ENCODE measurements at regions not wholly inside any gene's neighbourhood (a gene's known extent, or its start where the extent isn't known, plus 50 kb on each side); places are given as distances from the start of the nearest gene placed in this dataset.

DNA sequence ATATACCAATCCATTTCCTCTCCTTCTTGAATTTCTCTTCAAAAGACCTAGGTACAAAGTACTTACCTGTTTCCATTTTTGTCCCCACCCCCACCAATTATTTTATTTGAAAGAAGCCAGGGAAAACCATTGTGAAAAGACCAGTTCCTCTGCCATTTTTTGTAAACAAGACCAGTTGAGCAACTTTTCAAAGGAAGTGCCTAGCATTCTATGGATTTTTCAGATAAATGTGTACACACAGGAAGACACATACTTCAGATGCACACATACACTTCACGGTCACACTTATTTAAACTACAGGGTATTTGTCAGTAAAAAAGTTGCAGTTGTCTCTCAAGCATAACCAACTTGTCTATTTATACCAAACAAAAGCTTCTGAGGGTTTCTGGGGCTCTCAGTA lies 587.2 kb upstream of the KLHL4 start (continued):
- TF ChIP-seq, protein P1, sequence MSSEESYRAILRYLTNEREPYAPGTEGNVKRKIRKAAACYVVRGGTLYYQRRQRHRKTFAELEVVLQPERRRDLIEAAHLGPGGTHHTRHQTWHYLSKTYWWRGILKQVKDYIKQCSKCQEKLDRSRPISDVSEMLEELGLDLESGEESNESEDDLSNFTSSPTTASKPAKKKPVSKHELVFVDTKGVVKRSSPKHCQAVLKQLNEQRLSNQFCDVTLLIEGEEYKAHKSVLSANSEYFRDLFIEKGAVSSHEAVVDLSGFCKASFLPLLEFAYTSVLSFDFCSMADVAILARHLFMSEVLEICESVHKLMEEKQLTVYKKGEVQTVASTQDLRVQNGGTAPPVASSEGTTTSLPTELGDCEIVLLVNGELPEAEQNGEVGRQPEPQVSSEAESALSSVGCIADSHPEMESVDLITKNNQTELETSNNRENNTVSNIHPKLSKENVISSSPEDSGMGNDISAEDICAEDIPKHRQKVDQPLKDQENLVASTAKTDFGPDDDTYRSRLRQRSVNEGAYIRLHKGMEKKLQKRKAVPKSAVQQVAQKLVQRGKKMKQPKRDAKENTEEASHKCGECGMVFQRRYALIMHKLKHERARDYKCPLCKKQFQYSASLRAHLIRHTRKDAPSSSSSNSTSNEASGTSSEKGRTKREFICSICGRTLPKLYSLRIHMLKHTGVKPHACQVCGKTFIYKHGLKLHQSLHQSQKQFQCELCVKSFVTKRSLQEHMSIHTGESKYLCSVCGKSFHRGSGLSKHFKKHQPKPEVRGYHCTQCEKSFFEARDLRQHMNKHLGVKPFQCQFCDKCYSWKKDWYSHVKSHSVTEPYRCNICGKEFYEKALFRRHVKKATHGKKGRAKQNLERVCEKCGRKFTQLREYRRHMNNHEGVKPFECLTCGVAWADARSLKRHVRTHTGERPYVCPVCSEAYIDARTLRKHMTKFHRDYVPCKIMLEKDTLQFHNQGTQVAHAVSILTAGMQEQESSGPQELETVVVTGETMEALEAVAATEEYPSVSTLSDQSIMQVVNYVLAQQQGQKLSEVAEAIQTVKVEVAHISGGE (CRISPR knock-in tag; IDR thresholded peaks at IDR 0.05), result no peak
- no peak for TF ChIP-seq EP300 (IDR thresholded peaks at IDR 0.05; ENCODE audit: borderline replicate concordance in 1 of 2, control insufficient read depth in 1 of 2, low read depth in 2 of 2, low read length in 2 of 2)
- TF ChIP-seq, protein P2, sequence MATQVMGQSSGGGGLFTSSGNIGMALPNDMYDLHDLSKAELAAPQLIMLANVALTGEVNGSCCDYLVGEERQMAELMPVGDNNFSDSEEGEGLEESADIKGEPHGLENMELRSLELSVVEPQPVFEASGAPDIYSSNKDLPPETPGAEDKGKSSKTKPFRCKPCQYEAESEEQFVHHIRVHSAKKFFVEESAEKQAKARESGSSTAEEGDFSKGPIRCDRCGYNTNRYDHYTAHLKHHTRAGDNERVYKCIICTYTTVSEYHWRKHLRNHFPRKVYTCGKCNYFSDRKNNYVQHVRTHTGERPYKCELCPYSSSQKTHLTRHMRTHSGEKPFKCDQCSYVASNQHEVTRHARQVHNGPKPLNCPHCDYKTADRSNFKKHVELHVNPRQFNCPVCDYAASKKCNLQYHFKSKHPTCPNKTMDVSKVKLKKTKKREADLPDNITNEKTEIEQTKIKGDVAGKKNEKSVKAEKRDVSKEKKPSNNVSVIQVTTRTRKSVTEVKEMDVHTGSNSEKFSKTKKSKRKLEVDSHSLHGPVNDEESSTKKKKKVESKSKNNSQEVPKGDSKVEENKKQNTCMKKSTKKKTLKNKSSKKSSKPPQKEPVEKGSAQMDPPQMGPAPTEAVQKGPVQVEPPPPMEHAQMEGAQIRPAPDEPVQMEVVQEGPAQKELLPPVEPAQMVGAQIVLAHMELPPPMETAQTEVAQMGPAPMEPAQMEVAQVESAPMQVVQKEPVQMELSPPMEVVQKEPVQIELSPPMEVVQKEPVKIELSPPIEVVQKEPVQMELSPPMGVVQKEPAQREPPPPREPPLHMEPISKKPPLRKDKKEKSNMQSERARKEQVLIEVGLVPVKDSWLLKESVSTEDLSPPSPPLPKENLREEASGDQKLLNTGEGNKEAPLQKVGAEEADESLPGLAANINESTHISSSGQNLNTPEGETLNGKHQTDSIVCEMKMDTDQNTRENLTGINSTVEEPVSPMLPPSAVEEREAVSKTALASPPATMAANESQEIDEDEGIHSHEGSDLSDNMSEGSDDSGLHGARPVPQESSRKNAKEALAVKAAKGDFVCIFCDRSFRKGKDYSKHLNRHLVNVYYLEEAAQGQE (IDR thresholded peaks at IDR 0.05; ENCODE audit: low read depth, low read length), result no peak

DNA sequence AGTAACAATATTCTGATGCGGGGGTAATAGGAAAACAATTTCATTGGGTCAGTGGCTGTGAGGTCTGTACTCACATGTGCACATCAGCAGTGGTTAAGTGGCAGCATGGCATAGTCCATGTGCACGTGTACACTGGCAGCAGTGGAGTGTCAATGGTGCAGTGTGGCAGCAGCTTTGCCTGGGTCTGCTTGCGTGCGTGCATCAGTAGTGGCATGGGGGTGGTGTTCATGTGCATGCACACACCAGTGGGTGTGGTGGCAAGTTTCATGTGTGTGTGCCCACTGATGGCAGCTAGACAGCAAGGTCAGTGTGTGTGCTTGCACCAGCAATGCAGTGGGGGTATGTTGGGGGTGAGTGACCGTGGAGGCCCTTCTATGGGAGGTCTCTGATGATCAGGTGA lies 581.6 kb upstream of the KLHL4 start:
- no peak for DNase-seq (ENCODE audit: low read depth, low spot score)
- Histone ChIP-seq H3K4me1 (ENCODE audit: control insufficient read depth, insufficient read depth, low read length) (no peaks in the 10 kb centered on the region), H3K9me3 (replicated peaks; ENCODE audit: control insufficient read depth, insufficient read depth, low read length) (no peaks in the 10 kb centered on the region), H3K36me3 (ENCODE audit: control insufficient read depth in 2 of 2, insufficient read depth in 2 of 2, low read length in 1 of 2) (no peaks in the 10 kb centered on the region), H3K27me3 (replicated peaks in 1 of 2; ENCODE audit: control insufficient read depth in 2 of 2, insufficient read depth in 2 of 2, low read length in 1 of 2) (no peaks in the 10 kb centered on the region), H3K27ac (ENCODE audit: control insufficient read depth, insufficient read depth) (no peak overlapping the region), H3K9ac (ENCODE audit: control insufficient read depth, insufficient read depth, low read length) (no peak overlapping the region), H2AFZ (ENCODE audit: control insufficient read depth, low read depth, low read length) (no peak overlapping the region), H3K79me2 (ENCODE audit: control insufficient read depth, insufficient read depth, low read length) (no peaks in the 10 kb centered on the region), H3K4me2 (ENCODE audit: control insufficient read depth, insufficient read depth) (no peak overlapping the region), H4K20me1 (ENCODE audit: control insufficient read depth, insufficient read depth) (no peaks in the 10 kb centered on the region), H3K4me3 (no peak overlapping the region)
- RAD21 ChIA-PET (ENCODE audit: unreplicated experiment), result no interaction called here
- intact Hi-C loops (cut with micrococcal nuclease; ENCODE audit: unreplicated experiment) (no loop called here), in situ Hi-C loops (cut with MboI) (no loop called here)
- SMC1A ChIA-PET (ENCODE audit: uncharacterized antibody, unreplicated experiment), result no interaction called here
- TF ChIP-seq ATF7 (IDR thresholded peaks at IDR 0.05; ENCODE audit: low read depth) (no peak), SMAD5 (IDR thresholded peaks at IDR 0.05; ENCODE audit: low read depth) (no peak), ETV6 (conservative IDR thresholded peaks at IDR 0.05 in 1 of 2, IDR thresholded peaks at IDR 0.05 in 1 of 2; ENCODE audit: borderline replicate concordance in 1 of 2, low read depth in 1 of 2) (no peak), RB1 (IDR thresholded peaks at IDR 0.05; ENCODE audit: borderline replicate concordance) (no peak), NR2C2 (IDR thresholded peaks at IDR 0.05; ENCODE audit: borderline replicate concordance, control insufficient read depth, insufficient read length, low read depth) (no peak), KAT2A (conservative IDR thresholded peaks at IDR 0.05; ENCODE audit: control insufficient read depth, low read depth, low read length) (no peak), NRF1 (conservative IDR thresholded peaks at IDR 0.05; ENCODE audit: low read depth, low read length) (no peak), NR2F1 (conservative IDR thresholded peaks at IDR 0.05) (no peak)
- TF ChIP-seq, protein P3, sequence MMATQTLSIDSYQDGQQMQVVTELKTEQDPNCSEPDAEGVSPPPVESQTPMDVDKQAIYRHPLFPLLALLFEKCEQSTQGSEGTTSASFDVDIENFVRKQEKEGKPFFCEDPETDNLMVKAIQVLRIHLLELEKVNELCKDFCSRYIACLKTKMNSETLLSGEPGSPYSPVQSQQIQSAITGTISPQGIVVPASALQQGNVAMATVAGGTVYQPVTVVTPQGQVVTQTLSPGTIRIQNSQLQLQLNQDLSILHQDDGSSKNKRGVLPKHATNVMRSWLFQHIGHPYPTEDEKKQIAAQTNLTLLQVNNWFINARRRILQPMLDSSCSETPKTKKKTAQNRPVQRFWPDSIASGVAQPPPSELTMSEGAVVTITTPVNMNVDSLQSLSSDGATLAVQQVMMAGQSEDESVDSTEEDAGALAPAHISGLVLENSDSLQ (IDR thresholded peaks at IDR 0.05), result no peak
- BruUV-seq (replicated peaks), result no TSS peak
- ATAC-seq, result no peak
- CTCF ChIA-PET, result no interaction called here
- POLR2A ChIA-PET, result no interaction called here
- 31% methylated on average over 5 of the region's 5 CpGs for WGBS (ENCODE audit: insufficient coverage, insufficient replicate concordance, low lambda C conversion rate, missing lambda C conversion rate)
- FAIRE-seq, result no peak
